Upper lobe of left lung (tissue), 4 donors: ENCODE measurements at regions not wholly inside any gene's neighbourhood (a gene's known extent, or its start where the extent isn't known, plus 50 kb on each side); places are given as distances from the start of the nearest gene placed in this dataset.

Experiments
- CTCF ChIP-seq, 6 experiments: fragments of 450-650 bp in 4 of 6; fragments of 200-600 bp in 2 of 6; sonication (generic) in 2 of 6; IDR thresholded peaks; one replicate each; pipeline ENCODE4 v1.5.1; 2016 to 2019; ENCODE audit warnings: antibody characterized with exemption in 6 of 6
- EP300 ChIP-seq, 4 donors: sonication (generic); formaldehyde crosslinking; IDR thresholded peaks; one replicate each; pipeline ENCODE4 v1.5.1; 2017; ENCODE audit warnings: antibody characterized with exemption in 4 of 4, control low read depth in 2 of 4
- POLR2A ChIP-seq, 4 donors: fragments of 450-650 bp; IDR thresholded peaks; one replicate each; pipeline ENCODE4 v1.5.1; 2016 to 2017; ENCODE audit warnings: antibody characterized with exemption in 4 of 4, mild to moderate bottlenecking in 2 of 4
- POLR2AphosphoS5 ChIP-seq, 2 donors: sonication (generic); formaldehyde crosslinking; IDR thresholded peaks; one replicate each; pipeline ENCODE4 v1.5.1; 2017; ENCODE audit warnings: antibody characterized with exemption in 2 of 2

GRCh38 chr5:166027582-166027981 lies 2263.9 kb upstream of the WWC1 start:
- TF ChIP-seq CTCF (IDR thresholded peaks at IDR 0.05) (no peak), POLR2A (IDR thresholded peaks at IDR 0.05) (no peak), POLR2AphosphoS5 (IDR thresholded peaks at IDR 0.05) (no peak), EP300 (IDR thresholded peaks at IDR 0.05) (no peak)
